CD1c-positive myeloid dendritic cell (primary cell): ENCODE measurements at regions not wholly inside any gene's neighbourhood (a gene's known extent, or its start where the extent isn't known, plus 50 kb on each side); places are given as distances from the start of the nearest gene placed in this dataset.

Source experiments
- DNase-seq: peaks from one replicate; pipeline ENCODE4 v3.0.0-alpha.2; 2016; ENCODE audit errors: extremely low spot score

GRCh38 chr10:61548364-61548763 is 95.2 kb upstream of the TMEM26 start:
- DNase-seq, result no peak

- DNase-seq, result no peak
Measured at GRCh38 chr10:61547297-61547696, 94.1 kb upstream of the TMEM26 start.

DNA sequence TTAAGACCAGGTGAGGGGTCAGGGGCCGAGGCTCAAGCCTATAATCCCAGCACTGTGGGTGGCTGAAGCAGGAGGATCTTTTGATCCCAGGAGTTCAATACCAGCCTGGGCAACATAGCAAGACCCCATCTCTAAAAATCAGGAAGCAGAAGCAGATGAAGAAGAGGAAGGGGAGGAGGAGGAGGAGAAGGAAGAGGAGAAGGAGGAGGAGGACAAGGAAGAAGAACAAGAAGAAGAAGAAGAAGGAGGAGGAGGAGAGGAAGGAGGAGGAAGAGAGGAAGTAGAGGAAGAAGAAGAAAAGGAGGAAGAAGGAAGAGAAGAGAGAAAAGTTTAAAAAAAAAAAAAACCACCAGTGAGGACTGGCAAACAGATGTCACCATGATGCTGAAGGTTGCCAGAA is 92.0 kb upstream of the TMEM26 start:
- no peak for DNase-seq

GRCh38 chr10:61543831-61544230 is 90.7 kb upstream of the TMEM26 start:
- DNase-seq, result no peak

DNA sequence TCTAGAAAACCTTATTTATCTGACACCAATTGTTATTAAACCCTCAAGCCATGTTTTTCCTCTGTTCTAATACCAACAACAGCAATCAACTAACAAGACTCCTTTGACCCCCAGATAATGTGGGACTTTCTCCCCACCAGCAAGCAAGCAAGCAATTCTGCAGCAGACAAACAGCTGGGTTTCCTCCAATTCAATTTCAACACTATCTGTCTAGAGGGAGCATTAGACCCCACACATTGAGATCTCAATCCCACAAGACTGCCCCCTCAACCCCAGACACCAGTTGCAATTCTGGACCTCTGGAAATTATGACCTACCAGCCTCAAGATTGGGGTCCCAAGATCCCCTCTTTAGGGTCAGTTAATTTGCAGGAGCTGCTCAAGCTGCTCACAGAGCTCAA is 89.4 kb upstream of the TMEM26 start:
- DNase-seq, result no peak

DNA sequence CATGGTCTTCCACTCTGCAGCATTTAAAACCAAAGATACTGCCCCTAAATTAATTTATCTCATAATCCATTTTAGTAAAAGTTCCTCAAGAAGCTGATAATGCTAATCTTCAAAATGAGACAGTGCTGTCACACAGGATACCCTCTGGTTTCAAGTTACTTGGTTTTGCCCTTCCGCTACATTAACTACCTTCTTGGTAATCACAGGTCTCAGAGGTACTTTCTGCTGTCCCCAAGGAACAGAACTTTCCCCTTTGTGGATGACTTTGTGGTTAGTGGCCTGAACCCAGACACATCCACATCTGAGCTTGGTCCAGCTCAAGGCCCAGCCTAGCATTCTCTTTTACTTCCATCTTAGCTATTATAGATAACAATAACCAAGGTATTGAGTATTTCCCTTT is 88.8 kb upstream of the TMEM26 start:
- DNase-seq, result no peak

- DNase-seq, result no peak
Measured at GRCh38 chr10:61539876-61540275, 86.7 kb upstream of the TMEM26 start.

GRCh38 chr10:61529208-61529607 is 76.0 kb upstream of the TMEM26 start:
- DNase-seq, result no peak

- DNase-seq, result no peak
Measured at GRCh38 chr10:61503051-61503450, 49.9 kb upstream of the TMEM26 start.
